GM23338 (cell line): ENCODE measurements at regions not wholly inside any gene's neighbourhood (a gene's known extent, or its start where the extent isn't known, plus 50 kb on each side); places are given as distances from the start of the nearest gene placed in this dataset.

ENCODE experiments used
- ATAC-seq: fragments of 200-7000 bp; cut with Tn5 transposase; 3 replicates; pipeline ENCODE4 v1.9.1; 2020
- DNase-seq: peaks from one replicate; pipeline ENCODE4 v3.0.0-alpha.2; 2015; ENCODE audit warnings: low spot score
- H2AFZ ChIP-seq: fragments of 200-600 bp; sonication (generic); 2 replicates; pipeline ENCODE4 v1.8.0; 2016; ENCODE audit warnings: antibody characterized with exemption, mild to moderate bottlenecking, moderate library complexity
- H3F3A ChIP-seq: fragments of 200-600 bp; sonication (generic); replicated peaks from 2 replicates; pipeline ENCODE4 v1.8.0; 2017; ENCODE audit warnings: antibody characterized with exemption, mixed run types, low read depth
- H3K27ac ChIP-seq: fragments of 200-600 bp; sonication (generic); 2 replicates; pipeline ENCODE4 v1.6.1; 2016; ENCODE audit warnings: low read depth
- H3K27me3 ChIP-seq: fragments of 200-600 bp; sonication (generic); 2 replicates; pipeline ENCODE4 v1.8.0; 2016; ENCODE audit warnings: mild to moderate bottlenecking, mixed run types, moderate library complexity; ENCODE audit not compliant: insufficient read depth
- H3K36me3 ChIP-seq: fragments of 200-600 bp; sonication (generic); 2 replicates; pipeline ENCODE4 v1.8.0; 2016; ENCODE audit warnings: mild to moderate bottlenecking; ENCODE audit not compliant: insufficient read depth
- H3K4me1 ChIP-seq: fragments of 200-600 bp; sonication (generic); 2 replicates; pipeline ENCODE4 v1.8.0; 2016; ENCODE audit warnings: mild to moderate bottlenecking, moderate library complexity; ENCODE audit not compliant: insufficient read depth
- H3K4me2 ChIP-seq: fragments of 200-600 bp; sonication (generic); 2 replicates; pipeline ENCODE4 v1.7.1; 2017; ENCODE audit warnings: mixed run types
- H3K4me3 ChIP-seq: fragments of 200-600 bp; sonication (generic); 2 replicates; pipeline ENCODE4 v1.6.1; 2016; ENCODE audit warnings: mixed run types
- H3K79me2 ChIP-seq: fragments of 200-600 bp; sonication (generic); replicated peaks from 2 replicates; pipeline ENCODE4 v1.8.0; 2017; ENCODE audit warnings: mild to moderate bottlenecking; ENCODE audit not compliant: insufficient read depth
- H3K9me2 ChIP-seq: fragments of 200-600 bp; sonication (generic); 2 replicates; pipeline ENCODE4 v1.8.0; 2017; ENCODE audit not compliant: insufficient read depth
- H4K20me1 ChIP-seq: fragments of 200-600 bp; sonication (generic); replicated peaks from 2 replicates; pipeline ENCODE4 v1.8.0; 2017; ENCODE audit warnings: mild to moderate bottlenecking; ENCODE audit not compliant: insufficient read depth
- H3K27ac Mint-ChIP-seq: 2 replicates; pipeline ENCODE4 v1.8.0; 2020; ENCODE audit warnings: inconsistent platforms, mild to moderate bottlenecking, moderate library complexity, mixed read lengths
- H3K27me3 Mint-ChIP-seq: 3 replicates; pipeline ENCODE4 v1.8.0; 2022; ENCODE audit warnings: low read depth, mild to moderate bottlenecking, moderate library complexity, mixed read lengths, inconsistent platforms; ENCODE audit not compliant: insufficient read depth, poor library complexity
- H3K36me3 Mint-ChIP-seq: 3 replicates; pipeline ENCODE4 v1.8.0; 2021; ENCODE audit warnings: low read depth, mild to moderate bottlenecking, inconsistent platforms, moderate library complexity, mixed read lengths
- H3K4me1 Mint-ChIP-seq: 3 replicates; pipeline ENCODE4 v1.8.0; 2020; ENCODE audit warnings: mild to moderate bottlenecking, inconsistent platforms, mixed read lengths
- H3K4me3 Mint-ChIP-seq: 3 replicates; pipeline ENCODE4 v1.8.0; 2021; ENCODE audit warnings: moderate library complexity, mild to moderate bottlenecking, inconsistent platforms, mixed read lengths
- H3K9me3 Mint-ChIP-seq: 3 replicates; pipeline ENCODE4 v1.8.0; 2020; ENCODE audit warnings: moderate library complexity, mild to moderate bottlenecking, inconsistent platforms, mixed read lengths
- CREB1 ChIP-seq: fragments of 250-450 bp; sonication (Bioruptor Pico); IDR thresholded peaks from 2 replicates; pipeline ENCODE4 v1.5.0; 2020; ENCODE audit warnings: low read depth, mild to moderate bottlenecking, moderate library complexity
- EZH2 ChIP-seq: fragments of 200-600 bp; sonication (generic); IDR thresholded peaks from one replicate; pipeline ENCODE4 v1.8.0; 2017; ENCODE audit warnings: antibody characterized with exemption, mild to moderate bottlenecking, low read depth; ENCODE audit not compliant: unreplicated experiment
- EZH2phosphoT487 ChIP-seq: fragments of 200-600 bp; sonication (generic); IDR thresholded peaks from one replicate; pipeline ENCODE4 v1.8.1; 2018; ENCODE audit warnings: antibody characterized with exemption; ENCODE audit not compliant: unreplicated experiment
- JUNB ChIP-seq: IDR thresholded peaks from one replicate; pipeline ENCODE4 v1.6.1; 2016; ENCODE audit warnings: antibody characterized with exemption; ENCODE audit not compliant: unreplicated experiment
- NANOG ChIP-seq: IDR thresholded peaks from 2 replicates; pipeline ENCODE4 v1.6.1; 2016; ENCODE audit warnings: antibody characterized with exemption, borderline replicate concordance
- POLR2AphosphoS5 ChIP-seq: IDR thresholded peaks from 2 replicates; pipeline ENCODE4 v1.6.1; 2016; ENCODE audit warnings: antibody characterized with exemption, low read depth
- STAT1 ChIP-seq: IDR thresholded peaks from one replicate; pipeline ENCODE4 v1.6.1; 2016; ENCODE audit warnings: antibody characterized with exemption; ENCODE audit not compliant: unreplicated experiment
- ZNF114 ChIP-seq: fragments of 250-450 bp; sonication (Bioruptor Pico); IDR thresholded peaks from 2 replicates; pipeline ENCODE4 v1.5.0; 2020; ENCODE audit warnings: mild to moderate bottlenecking, moderate library complexity
- ZNF331 ChIP-seq: fragments of 250-450 bp; sonication (Bioruptor Pico); IDR thresholded peaks from 2 replicates; pipeline ENCODE4 v1.5.0; 2020; ENCODE audit warnings: low read depth, mild to moderate bottlenecking, moderate library complexity
- TF ChIP-seq, protein P1 (sequence below): IDR thresholded peaks from one replicate; pipeline ENCODE4 v1.6.1; 2018; ENCODE audit warnings: antibody characterized with exemption; ENCODE audit not compliant: unreplicated experiment
- TF ChIP-seq, protein P2 (sequence below), 2 experiments: fragments of 200-600 bp in 1 of 2; sonication (generic) in 1 of 2; conservative IDR thresholded peaks; 2 replicates each; pipeline versions ENCODE4 v1.5.1 to v1.6.1; 2016 to 2017; ENCODE audit warnings: antibody characterized with exemption in 2 of 2, low read depth in 2 of 2, mild to moderate bottlenecking in 2 of 2, moderate library complexity in 1 of 2
- TF ChIP-seq, protein P3 (sequence below): fragments of 250-450 bp; sonication (Bioruptor Pico); IDR thresholded peaks from 2 replicates; pipeline ENCODE4 v1.5.0; 2020; ENCODE audit warnings: mild to moderate bottlenecking, moderate library complexity
- TF ChIP-seq, protein P4 (sequence below): IDR thresholded peaks from 2 replicates; pipeline ENCODE4 v1.6.1; 2016; ENCODE audit warnings: antibody characterized with exemption

DNA sequence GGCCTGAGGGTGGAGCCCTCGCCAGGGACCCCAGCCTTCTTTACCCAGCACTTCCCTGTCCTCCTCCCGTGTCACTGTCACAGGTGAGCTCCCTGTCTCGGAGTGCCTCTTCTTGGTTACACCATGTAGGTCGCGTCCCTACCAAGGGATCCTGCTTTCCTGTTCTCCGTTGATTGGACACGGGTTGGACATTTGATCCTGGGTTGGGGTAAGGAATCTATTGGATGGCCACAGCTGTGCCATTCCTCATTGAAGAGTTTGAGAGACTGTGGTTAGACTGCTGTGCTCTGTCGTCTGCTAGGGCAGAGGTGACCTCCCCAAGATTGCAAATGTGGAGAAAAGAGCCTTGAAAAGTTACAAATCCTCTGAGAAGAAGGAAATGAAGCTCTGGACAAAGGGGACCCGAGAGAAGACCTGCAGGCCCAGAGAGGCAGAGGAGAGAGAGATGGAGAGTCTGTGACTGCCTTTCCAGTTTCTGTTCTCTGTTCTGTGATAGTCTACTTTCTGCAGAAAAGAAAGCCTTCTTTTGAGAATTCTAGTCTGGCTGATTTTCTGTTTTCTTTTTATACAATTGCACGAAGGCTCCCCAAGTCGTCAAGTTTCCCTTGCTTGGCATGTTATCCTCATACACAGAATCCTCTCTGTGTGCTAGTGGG is 325.7 kb upstream of the RGMA start:
- no peak overlapping the region for H3K27ac Mint-ChIP-seq
- Histone ChIP-seq H3K4me2 (no peak overlapping the region), H3K36me3 (no peaks in the 10 kb centered on the region), H3F3A (no peaks in the 10 kb centered on the region), H2AFZ (no peak overlapping the region), H3K79me2 (no peaks in the 10 kb centered on the region), H3K27me3 (no peaks in the 10 kb centered on the region), H3K9me2 (0 out of 2 replicates have a peak, but pooled peaks cover 7% of the 10 kb centered on the region), H3K4me3 (no peak overlapping the region), H4K20me1 (no peaks in the 10 kb centered on the region), H3K4me1 (no peaks in the 10 kb centered on the region), H3K27ac (no peak overlapping the region)
- DNase-seq (no peak), ATAC-seq (no peak)
- H3K9me3 Mint-ChIP-seq, result no peaks in the 10 kb centered on the region; the same call in 2 of the 3 replicates
- H3K4me3 Mint-ChIP-seq, result no peak overlapping the region
- no peaks in the 10 kb centered on the region for H3K4me1 Mint-ChIP-seq
- TF ChIP-seq, protein P1, sequence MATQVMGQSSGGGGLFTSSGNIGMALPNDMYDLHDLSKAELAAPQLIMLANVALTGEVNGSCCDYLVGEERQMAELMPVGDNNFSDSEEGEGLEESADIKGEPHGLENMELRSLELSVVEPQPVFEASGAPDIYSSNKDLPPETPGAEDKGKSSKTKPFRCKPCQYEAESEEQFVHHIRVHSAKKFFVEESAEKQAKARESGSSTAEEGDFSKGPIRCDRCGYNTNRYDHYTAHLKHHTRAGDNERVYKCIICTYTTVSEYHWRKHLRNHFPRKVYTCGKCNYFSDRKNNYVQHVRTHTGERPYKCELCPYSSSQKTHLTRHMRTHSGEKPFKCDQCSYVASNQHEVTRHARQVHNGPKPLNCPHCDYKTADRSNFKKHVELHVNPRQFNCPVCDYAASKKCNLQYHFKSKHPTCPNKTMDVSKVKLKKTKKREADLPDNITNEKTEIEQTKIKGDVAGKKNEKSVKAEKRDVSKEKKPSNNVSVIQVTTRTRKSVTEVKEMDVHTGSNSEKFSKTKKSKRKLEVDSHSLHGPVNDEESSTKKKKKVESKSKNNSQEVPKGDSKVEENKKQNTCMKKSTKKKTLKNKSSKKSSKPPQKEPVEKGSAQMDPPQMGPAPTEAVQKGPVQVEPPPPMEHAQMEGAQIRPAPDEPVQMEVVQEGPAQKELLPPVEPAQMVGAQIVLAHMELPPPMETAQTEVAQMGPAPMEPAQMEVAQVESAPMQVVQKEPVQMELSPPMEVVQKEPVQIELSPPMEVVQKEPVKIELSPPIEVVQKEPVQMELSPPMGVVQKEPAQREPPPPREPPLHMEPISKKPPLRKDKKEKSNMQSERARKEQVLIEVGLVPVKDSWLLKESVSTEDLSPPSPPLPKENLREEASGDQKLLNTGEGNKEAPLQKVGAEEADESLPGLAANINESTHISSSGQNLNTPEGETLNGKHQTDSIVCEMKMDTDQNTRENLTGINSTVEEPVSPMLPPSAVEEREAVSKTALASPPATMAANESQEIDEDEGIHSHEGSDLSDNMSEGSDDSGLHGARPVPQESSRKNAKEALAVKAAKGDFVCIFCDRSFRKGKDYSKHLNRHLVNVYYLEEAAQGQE, result no peak
- no peak for TF ChIP-seq CREB1 (CRISPR knock-in tag)
- no peak for TF ChIP-seq POLR2AphosphoS5
- TF ChIP-seq EZH2, result no peak
- no peak for TF ChIP-seq STAT1
- TF ChIP-seq NANOG, result no peak
- no peak for TF ChIP-seq ZNF331 (CRISPR knock-in tag)
- TF ChIP-seq, protein P2, sequence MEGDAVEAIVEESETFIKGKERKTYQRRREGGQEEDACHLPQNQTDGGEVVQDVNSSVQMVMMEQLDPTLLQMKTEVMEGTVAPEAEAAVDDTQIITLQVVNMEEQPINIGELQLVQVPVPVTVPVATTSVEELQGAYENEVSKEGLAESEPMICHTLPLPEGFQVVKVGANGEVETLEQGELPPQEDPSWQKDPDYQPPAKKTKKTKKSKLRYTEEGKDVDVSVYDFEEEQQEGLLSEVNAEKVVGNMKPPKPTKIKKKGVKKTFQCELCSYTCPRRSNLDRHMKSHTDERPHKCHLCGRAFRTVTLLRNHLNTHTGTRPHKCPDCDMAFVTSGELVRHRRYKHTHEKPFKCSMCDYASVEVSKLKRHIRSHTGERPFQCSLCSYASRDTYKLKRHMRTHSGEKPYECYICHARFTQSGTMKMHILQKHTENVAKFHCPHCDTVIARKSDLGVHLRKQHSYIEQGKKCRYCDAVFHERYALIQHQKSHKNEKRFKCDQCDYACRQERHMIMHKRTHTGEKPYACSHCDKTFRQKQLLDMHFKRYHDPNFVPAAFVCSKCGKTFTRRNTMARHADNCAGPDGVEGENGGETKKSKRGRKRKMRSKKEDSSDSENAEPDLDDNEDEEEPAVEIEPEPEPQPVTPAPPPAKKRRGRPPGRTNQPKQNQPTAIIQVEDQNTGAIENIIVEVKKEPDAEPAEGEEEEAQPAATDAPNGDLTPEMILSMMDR (conservative IDR thresholded peaks at IDR 0.05; ENCODE audit: low read depth in 2 of 2), result no peak
- TF ChIP-seq, protein P3, sequence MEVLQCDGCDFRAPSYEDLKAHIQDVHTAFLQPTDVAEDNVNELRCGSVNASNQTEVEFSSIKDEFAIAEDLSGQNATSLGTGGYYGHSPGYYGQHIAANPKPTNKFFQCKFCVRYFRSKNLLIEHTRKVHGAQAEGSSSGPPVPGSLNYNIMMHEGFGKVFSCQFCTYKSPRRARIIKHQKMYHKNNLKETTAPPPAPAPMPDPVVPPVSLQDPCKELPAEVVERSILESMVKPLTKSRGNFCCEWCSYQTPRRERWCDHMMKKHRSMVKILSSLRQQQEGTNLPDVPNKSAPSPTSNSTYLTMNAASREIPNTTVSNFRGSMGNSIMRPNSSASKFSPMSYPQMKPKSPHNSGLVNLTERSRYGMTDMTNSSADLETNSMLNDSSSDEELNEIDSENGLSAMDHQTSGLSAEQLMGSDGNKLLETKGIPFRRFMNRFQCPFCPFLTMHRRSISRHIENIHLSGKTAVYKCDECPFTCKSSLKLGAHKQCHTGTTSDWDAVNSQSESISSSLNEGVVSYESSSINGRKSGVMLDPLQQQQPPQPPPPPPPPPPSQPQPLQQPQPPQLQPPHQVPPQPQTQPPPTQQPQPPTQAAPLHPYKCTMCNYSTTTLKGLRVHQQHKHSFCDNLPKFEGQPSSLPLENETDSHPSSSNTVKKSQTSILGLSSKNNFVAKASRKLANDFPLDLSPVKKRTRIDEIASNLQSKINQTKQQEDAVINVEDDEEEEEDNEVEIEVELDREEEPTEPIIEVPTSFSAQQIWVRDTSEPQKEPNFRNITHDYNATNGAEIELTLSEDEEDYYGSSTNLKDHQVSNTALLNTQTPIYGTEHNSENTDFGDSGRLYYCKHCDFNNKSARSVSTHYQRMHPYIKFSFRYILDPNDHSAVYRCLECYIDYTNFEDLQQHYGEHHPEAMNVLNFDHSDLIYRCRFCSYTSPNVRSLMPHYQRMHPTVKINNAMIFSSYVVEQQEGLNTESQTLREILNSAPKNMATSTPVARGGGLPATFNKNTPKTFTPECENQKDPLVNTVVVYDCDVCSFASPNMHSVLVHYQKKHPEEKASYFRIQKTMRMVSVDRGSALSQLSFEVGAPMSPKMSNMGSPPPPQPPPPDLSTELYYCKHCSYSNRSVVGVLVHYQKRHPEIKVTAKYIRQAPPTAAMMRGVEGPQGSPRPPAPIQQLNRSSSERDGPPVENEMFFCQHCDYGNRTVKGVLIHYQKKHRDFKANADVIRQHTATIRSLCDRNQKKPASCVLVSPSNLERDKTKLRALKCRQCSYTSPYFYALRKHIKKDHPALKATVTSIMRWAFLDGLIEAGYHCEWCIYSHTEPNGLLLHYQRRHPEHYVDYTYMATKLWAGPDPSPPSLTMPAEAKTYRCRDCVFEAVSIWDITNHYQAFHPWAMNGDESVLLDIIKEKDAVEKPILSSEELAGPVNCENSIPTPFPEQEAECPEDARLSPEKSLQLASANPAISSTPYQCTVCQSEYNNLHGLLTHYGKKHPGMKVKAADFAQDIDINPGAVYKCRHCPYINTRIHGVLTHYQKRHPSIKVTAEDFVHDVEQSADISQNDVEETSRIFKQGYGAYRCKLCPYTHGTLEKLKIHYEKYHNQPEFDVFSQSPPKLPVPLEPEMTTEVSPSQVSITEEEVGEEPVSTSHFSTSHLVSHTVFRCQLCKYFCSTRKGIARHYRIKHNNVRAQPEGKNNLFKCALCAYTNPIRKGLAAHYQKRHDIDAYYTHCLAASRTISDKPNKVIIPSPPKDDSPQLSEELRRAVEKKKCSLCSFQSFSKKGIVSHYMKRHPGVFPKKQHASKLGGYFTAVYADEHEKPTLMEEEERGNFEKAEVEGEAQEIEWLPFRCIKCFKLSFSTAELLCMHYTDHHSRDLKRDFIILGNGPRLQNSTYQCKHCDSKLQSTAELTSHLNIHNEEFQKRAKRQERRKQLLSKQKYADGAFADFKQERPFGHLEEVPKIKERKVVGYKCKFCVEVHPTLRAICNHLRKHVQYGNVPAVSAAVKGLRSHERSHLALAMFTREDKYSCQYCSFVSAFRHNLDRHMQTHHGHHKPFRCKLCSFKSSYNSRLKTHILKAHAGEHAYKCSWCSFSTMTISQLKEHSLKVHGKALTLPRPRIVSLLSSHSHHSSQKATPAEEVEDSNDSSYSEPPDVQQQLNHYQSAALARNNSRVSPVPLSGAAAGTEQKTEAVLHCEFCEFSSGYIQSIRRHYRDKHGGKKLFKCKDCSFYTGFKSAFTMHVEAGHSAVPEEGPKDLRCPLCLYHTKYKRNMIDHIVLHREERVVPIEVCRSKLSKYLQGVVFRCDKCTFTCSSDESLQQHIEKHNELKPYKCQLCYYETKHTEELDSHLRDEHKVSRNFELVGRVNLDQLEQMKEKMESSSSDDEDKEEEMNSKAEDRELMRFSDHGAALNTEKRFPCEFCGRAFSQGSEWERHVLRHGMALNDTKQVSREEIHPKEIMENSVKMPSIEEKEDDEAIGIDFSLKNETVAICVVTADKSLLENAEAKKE, result no peak
- TF ChIP-seq, protein P4, sequence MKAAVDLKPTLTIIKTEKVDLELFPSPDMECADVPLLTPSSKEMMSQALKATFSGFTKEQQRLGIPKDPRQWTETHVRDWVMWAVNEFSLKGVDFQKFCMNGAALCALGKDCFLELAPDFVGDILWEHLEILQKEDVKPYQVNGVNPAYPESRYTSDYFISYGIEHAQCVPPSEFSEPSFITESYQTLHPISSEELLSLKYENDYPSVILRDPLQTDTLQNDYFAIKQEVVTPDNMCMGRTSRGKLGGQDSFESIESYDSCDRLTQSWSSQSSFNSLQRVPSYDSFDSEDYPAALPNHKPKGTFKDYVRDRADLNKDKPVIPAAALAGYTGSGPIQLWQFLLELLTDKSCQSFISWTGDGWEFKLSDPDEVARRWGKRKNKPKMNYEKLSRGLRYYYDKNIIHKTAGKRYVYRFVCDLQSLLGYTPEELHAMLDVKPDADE, result no peak
- no peak for TF ChIP-seq EZH2phosphoT487
- no peak for TF ChIP-seq ZNF114 (CRISPR knock-in tag)
- TF ChIP-seq JUNB, result no peak
- H3K27me3 Mint-ChIP-seq, result peaks cover 6% of the 10 kb centered on the region
- H3K36me3 Mint-ChIP-seq, result no peaks in the 10 kb centered on the region
